CD4-positive, alpha-beta T cell (primary cell): ENCODE measurements at regions not wholly inside any gene's neighbourhood (a gene's known extent, or its start where the extent isn't known, plus 50 kb on each side); places are given as distances from the start of the nearest gene placed in this dataset.

Experiments
- ATAC-seq: fragments of 200-7000 bp; cut with Tn5 transposase; one replicate; pipeline ENCODE4 v1.10.0; 2022; ENCODE audit warnings: mild to moderate bottlenecking; ENCODE audit not compliant: poor library complexity
- CTCF ChIA-PET: fragments of 350-600 bp; sonication (Branson Sonifier 250); formaldehyde crosslinking; loops from one replicate; lab custom pipeline; 2021; ENCODE audit warnings: antibody characterized with exemption, inconsistent platforms; lab: Charles Lee
- POLR2A ChIA-PET: fragments of 350-600 bp; sonication (Branson Sonifier 250); formaldehyde crosslinking; loops from one replicate; lab custom pipeline; 2021; ENCODE audit warnings: antibody characterized with exemption, inconsistent platforms; lab: Charles Lee
- DNase-seq, 14 experiments: peaks; one replicate each; pipeline ENCODE4 v3.0.0-alpha.2; 2013 to 2020; ENCODE audit warnings: mixed read lengths in 2 of 14
- H3K27ac ChIP-seq, 2 donors: one replicate each; pipeline versions ENCODE4 v1.5.1 to v1.7.0; 2013; ENCODE audit warnings: low read length in 2 of 2, low read depth in 1 of 2, mild to moderate bottlenecking in 1 of 2
- H3K27me3 ChIP-seq, 2 experiments: 1 replicate in 1 of 2; 2 replicates in 1 of 2; pipeline versions ENCODE4 v1.6.1 to v1.7.0; 2013; ENCODE audit warnings: low read length in 2 of 2, control low read depth in 1 of 2, mild to moderate bottlenecking in 1 of 2, moderate library complexity in 1 of 2; ENCODE audit not compliant: insufficient read depth in 2 of 2, control insufficient read depth in 1 of 2
- H3K36me3 ChIP-seq: one replicate; pipeline ENCODE4 v1.6.1; 2013; ENCODE audit warnings: low read length, control low read depth; ENCODE audit not compliant: insufficient read depth
- H3K4me1 ChIP-seq: one replicate; pipeline ENCODE4 v1.6.1; 2013; ENCODE audit warnings: low read length, control low read depth; ENCODE audit not compliant: insufficient read depth
- H3K4me3 ChIP-seq: one replicate; pipeline ENCODE4 v1.5.1; 2013; ENCODE audit warnings: mild to moderate bottlenecking, low read length, moderate library complexity
- H3K9me3 ChIP-seq, 2 experiments: 1 replicate in 1 of 2; 2 replicates in 1 of 2; pipeline versions ENCODE4 v1.6.1 to v1.7.0; 2013; ENCODE audit warnings: low read length in 2 of 2, mild to moderate bottlenecking in 2 of 2, control low read depth in 1 of 2, moderate library complexity in 1 of 2; ENCODE audit not compliant: control insufficient read depth in 1 of 2, insufficient read depth in 1 of 2
- H3K27ac Mint-ChIP-seq: one replicate; pipeline ENCODE4 v1.8.0; 2020; ENCODE audit warnings: mixed read lengths
- H3K27me3 Mint-ChIP-seq: one replicate; pipeline ENCODE4 v1.8.0; 2021; ENCODE audit warnings: mixed read lengths
- H3K36me3 Mint-ChIP-seq: one replicate; pipeline ENCODE4 v1.8.0; 2021; ENCODE audit warnings: low read depth, mixed read lengths
- H3K4me1 Mint-ChIP-seq: one replicate; pipeline ENCODE4 v1.8.0; 2021; ENCODE audit warnings: low read depth, mixed read lengths
- H3K4me3 Mint-ChIP-seq: one replicate; pipeline ENCODE4 v1.8.0; 2020; ENCODE audit warnings: mild to moderate bottlenecking, mixed read lengths
- H3K9me3 Mint-ChIP-seq: one replicate; pipeline ENCODE4 v1.8.0; 2020; ENCODE audit warnings: mixed read lengths
- CTCF ChIP-seq: fragments of 200-600 bp; IDR thresholded peaks from one replicate; pipeline ENCODE4 v1.8.0; 2022; ENCODE audit warnings: antibody characterized with exemption, mild to moderate bottlenecking
- intact Hi-C, 2 experiments: fragments of 100-400 bp; cut with DNase I in 1 of 2; cut with micrococcal nuclease in 1 of 2; formaldehyde crosslinking; loops; one replicate each; pipeline versions ENCODE4 v1.15.1 to v1.9.0; 2023 to 2025; cut with DNase I, micrococcal nuclease

GRCh38 chr13:86731987-86732386 is 932.8 kb upstream of the SLITRK6 start:
- Histone ChIP-seq H3K27ac (no peak overlapping the region), H3K9me3 (peaks cover 5 to 22% of the 10 kb centered on the region in 2 experiments), H3K27me3 (no peaks in the 10 kb centered on the region), H3K4me3 (no peak overlapping the region), H3K36me3 (no peaks in the 10 kb centered on the region), H3K4me1 (no peaks in the 10 kb centered on the region)
- H3K27ac Mint-ChIP-seq = no peak overlapping the region
- no peaks in the 10 kb centered on the region for H3K4me1 Mint-ChIP-seq
- DNase-seq (no peak), ATAC-seq (no peak)
- POLR2A ChIA-PET = no interaction called here
- TF ChIP-seq CTCF = no peak
- H3K36me3 Mint-ChIP-seq = no peaks in the 10 kb centered on the region
- intact Hi-C loops = no loop called here
- CTCF ChIA-PET = no interaction called here
- H3K9me3 Mint-ChIP-seq = peaks cover 6% of the 10 kb centered on the region
- H3K4me3 Mint-ChIP-seq = no peak overlapping the region
- H3K27me3 Mint-ChIP-seq = no peaks in the 10 kb centered on the region

- Mint-ChIP-seq H3K27me3 (no peaks in the 10 kb centered on the region), H3K4me3 (no peak overlapping the region), H3K36me3 (no peaks in the 10 kb centered on the region), H3K9me3 (peaks cover 13% of the 10 kb centered on the region), H3K27ac (no peak overlapping the region), H3K4me1 (no peaks in the 10 kb centered on the region)
- CTCF ChIA-PET = no interaction called here
- ATAC-seq (no peak), DNase-seq (no peak)
- Histone ChIP-seq H3K4me3 (no peak overlapping the region), H3K27ac (no peak overlapping the region), H3K4me1 (no peaks in the 10 kb centered on the region), H3K9me3 (peaks cover 0 to 10% of the 10 kb centered on the region in 2 experiments), H3K36me3 (no peaks in the 10 kb centered on the region), H3K27me3 (no peaks in the 10 kb centered on the region)
- POLR2A ChIA-PET = no interaction called here
- no peak for TF ChIP-seq CTCF
- intact Hi-C loops = no loop called here
Measured at GRCh38 chr13:86737334-86737932, 933.7 kb upstream of the SLITRK5 start.

GRCh38 chr13:86741762-86742285 is 929.3 kb upstream of the SLITRK5 start:
- ChIA-PET CTCF (no interaction called here), POLR2A (no interaction called here)
- no peaks in the 10 kb centered on the region for H3K36me3 Mint-ChIP-seq
- H3K9me3 Mint-ChIP-seq = peaks cover 17% of the 10 kb centered on the region
- no peaks in the 10 kb centered on the region for H3K27me3 Mint-ChIP-seq
- Histone ChIP-seq H3K27me3 (no peaks in the 10 kb centered on the region), H3K9me3 (peaks cover 0 to 8% of the 10 kb centered on the region in 2 experiments), H3K4me1 (no peaks in the 10 kb centered on the region), H3K4me3 (no peak overlapping the region), H3K27ac (no peak overlapping the region), H3K36me3 (no peaks in the 10 kb centered on the region)
- no peak for DNase-seq
- no peak overlapping the region for H3K4me3 Mint-ChIP-seq
- intact Hi-C loops = no loop called here
- no peaks in the 10 kb centered on the region for H3K4me1 Mint-ChIP-seq
- TF ChIP-seq CTCF = no peak
- ATAC-seq = no peak
- no peak overlapping the region for H3K27ac Mint-ChIP-seq
